Eye (tissue), 1 donor: ENCODE measurements at regions not wholly inside any gene's neighbourhood (a gene's known extent, or its start where the extent isn't known, plus 50 kb on each side); places are given as distances from the start of the nearest gene placed in this dataset.
"Not testable (repeated sequence)": the region's sequence is repeated elsewhere in the genome, so short reads cannot be mapped to it uniquely, and the experiment has no call there.

Source experiments
- DNase-seq: peaks from one replicate; pipeline ENCODE4 v3.0.0-alpha.2; 2015

DNA sequence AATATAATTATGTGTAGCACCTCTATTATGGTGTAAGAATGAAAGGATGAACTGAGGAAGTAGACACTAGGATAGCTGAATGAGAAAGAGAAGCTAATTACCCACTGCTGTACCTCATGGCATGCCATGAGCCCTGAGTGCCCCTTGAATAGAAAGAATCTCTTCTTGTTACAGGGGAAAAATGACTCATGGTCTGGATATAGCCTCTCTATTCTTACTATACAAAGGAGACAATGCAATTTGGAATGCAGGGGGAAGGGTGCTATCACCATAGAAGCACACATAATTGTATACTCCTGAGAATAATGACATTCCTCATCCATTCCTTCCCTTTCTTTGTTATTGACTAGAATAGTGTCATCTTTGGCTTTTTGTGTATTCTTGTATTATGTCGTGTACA lies 385.2 kb downstream of the CDH7 start:
- peak; percentile 73 for DNase-seq

GRCh38 chr18:66129248-66129647 lies 378.4 kb downstream of the CDH7 start:
- DNase-seq = no peak

GRCh38 chr18:66126266-66126665 lies 375.5 kb downstream of the CDH7 start:
- no peak for DNase-seq

GRCh38 chr18:66124394-66124793 lies 373.6 kb downstream of the CDH7 start:
- DNase-seq = no peak

DNA sequence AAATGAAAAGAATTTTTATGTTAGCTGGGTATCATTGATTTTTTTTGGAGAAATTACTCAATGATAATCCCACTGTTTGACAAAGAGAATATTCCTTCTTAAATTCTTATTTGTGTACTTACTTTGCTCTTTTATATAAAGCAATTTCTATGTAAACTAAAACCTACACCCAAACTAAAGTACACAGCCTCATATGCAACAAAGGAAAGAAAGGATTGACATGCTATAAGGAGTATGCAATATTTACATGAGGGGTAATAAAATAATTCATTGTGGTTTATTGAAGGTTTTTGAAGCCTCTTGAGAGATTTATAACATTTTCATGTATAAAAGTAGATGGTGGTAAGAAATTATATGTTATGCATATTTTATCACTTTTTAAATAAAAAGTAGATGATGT lies 368.5 kb downstream of the CDH7 start:
- DNase-seq = no peak

DNA sequence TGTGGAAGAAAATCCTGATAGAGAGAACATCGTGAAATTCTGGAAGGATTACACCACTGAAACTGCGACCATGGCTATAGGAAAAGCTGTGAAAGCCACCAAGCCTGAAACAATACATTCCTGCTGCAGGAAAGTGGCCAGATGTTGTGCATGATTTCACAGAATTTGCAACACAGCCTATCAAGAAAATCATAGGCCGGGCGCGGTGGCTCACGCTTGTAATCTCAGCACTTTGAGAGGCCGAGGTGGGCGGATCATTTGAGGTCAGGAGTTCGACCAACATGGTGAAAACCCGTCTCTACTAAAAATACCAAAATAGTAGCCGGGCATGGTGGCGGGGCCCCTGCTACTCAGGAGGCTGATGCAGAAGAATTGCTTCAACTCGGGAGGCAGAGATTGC lies 360.2 kb downstream of the CDH7 start:
- no peak for DNase-seq

DNA sequence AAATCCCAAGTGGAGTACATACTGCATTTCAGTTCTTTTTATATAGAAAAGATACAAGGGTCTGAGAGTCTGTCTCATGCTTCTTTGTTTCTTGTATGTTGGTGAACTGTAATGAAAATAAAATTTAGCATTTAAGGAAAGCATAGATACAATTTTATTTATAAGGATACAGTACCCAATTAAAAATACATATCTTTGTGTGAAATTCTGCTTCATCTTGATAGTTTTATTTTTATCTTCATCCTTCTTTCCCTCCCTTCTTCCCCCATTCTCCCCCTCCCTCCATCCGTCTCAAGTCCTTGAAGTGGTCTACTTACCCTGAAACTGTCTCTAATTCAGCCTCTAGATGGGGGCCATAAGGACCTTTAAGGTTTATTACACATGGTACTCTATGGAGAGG lies 359.8 kb downstream of the CDH7 start:
- DNase-seq = no peak

GRCh38 chr18:66109981-66110380 lies 359.2 kb downstream of the CDH7 start:
- DNase-seq = no peak

GRCh38 chr18:66107546-66107945 lies 356.7 kb downstream of the CDH7 start:
- no peak for DNase-seq

GRCh38 chr18:66105016-66105415 lies 354.2 kb downstream of the CDH7 start:
- DNase-seq = no peak

GRCh38 chr18:66103550-66103949 lies 352.7 kb downstream of the CDH7 start:
- DNase-seq = no peak

- DNase-seq = no peak
Observed at GRCh38 chr18:66083078-66083477, 332.3 kb downstream of the CDH7 start.

- no peak for DNase-seq
Observed at GRCh38 chr18:66078925-66079800, 328.4 kb downstream of the CDH7 start.

- no peak for DNase-seq
Observed at GRCh38 chr18:66077066-66077465, 326.3 kb downstream of the CDH7 start.

DNA sequence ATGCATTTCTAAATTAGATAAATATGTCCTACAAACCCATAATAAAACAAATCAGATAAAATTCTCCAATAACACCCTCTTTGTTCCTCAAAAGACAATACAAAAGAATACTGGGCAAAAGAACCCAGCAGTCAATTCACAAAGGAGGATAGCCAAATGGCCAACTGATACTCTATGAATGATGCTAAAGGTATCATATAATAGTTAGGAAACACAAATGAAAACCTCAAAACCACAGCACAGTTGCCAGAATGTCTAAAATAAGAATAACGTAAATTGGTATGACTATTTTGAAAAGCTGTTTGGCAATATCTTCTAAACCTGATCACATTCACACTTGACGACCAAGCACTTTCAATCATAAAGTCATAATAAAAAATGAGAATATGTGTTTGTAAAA lies 315.4 kb downstream of the CDH7 start:
- no peak for DNase-seq

DNA sequence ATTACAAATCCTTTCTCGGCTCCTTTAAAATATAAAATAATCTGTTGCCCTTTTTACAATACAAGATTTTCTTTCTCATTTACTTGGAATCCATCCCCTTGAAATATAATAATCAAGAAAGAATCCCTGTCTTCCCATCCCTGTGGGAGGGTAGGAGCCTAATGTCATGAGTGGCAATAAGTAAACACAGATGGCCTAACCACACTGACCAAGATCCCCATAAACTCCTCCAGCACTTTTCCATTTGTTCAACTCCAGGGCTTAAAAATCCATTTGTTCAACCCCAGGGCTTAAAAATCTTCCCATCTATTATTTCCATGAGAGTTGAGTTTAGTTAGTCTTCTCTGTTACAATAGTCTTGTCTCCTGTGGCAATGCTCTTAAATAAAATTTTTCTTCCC lies 297.6 kb downstream of the CDH7 start:
- no peak for DNase-seq

GRCh38 chr18:66046032-66046602 lies 295.3 kb downstream of the CDH7 start:
- no peak for DNase-seq

GRCh38 chr18:66043009-66043408 lies 292.2 kb downstream of the CDH7 start:
- DNase-seq = no peak

DNA sequence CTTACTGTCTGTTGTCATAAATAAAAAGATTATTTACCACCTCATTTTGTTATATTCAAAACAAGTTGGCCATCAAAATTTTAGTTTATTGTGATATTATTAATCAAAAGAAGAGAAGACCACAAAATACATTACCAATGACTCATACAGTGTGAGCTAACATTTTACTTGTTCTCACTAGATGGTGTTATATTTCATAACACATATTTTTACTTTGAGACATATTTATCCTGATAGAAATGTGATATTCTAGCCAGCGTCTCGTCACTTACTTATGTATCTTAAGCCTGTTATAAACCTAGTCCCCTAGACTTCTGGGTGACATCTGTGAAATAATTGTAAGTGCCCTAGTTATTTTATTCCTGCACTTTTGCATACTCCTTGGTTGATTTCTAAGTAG lies 263.2 kb downstream of the CDH7 start:
- no peak for DNase-seq

DNA sequence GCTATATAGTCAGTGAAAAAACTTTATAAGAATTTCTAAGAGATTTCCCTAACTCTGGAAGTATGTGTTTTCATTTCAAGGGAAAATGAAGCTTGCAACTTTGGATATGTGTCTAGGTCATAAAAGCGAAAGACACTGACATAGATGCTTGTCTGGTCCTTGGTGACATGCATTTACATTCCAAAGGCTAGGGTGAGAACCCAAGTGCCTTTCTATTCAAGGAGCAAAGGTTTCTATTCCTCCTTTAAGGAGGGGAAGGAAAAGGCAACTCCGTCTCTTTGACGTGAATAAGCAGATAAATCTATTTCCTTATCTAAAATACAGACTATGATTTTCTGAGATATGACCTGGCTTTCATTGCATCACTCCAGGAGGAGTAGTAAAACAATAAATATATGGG lies 261.1 kb downstream of the CDH7 start:
- no peak for DNase-seq

DNA sequence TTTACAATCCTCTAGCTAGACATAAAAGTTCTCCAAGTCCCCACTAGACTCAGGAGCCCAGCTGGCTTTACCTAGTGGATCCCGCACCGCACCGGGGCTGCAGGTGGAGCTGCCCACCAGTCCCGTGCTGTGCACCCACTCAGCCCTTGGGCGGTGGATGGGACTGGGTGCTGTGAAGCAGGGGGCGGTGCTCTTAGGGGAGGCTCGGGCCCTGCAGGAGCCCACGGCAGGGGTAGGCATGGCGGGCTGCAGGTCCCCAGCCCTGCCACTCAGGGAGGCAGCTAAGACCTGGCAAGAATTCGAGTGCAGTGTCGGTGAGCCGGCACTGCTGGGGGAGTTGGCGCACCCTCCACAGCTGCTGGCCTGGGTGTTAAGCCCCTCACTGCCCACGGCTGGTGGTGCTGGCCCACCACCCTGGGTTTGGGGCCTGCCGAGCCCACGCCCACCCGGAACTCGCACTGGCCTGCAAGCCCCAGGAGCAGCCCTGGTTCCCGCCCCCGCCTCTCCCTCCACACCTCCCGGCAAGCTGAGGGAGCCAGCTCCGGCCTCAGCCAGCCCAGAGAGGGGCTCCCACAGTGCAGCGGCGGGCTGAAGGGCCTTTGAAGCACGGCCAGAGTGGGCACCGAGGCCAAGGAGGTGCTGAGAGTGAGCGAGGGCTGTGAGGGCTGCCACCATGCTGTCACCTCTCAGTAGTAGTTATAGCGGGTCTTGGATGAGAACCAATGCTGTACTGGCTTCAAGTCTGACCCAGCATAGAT lies 255.2 kb downstream of the CDH7 start:
- DNase-seq = no peak

DNA sequence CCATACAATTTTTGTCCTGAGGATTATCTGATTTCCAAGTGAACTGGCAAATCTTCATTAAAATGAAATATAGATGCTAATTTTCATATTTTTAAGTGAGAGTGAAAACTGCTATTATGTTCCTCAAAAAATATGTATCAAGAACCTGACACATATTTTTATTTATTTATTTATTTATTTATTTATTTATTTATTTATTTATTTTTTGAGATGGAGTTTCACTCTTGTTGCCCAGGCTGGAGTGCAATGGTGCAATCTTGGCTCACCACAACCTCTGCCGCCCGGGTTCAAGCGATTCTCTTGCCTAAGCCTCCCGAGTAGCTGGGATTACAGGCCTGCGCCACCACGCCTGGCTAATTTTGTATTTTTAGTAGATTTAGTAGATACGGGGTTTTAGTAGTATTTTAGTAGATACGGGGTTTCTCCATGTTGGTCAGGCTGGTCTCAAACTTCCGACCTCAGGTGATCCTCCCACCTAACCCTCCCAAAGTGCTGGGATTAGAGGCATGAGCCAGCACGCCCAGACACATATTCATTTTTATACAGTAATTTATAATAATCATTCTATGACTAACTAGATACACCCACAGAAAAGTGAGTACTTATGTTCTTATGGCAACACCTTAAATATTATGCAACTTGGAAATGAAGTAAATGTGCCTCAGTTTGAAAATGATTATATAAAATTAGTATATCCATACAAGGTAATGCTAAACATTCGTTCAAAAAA lies 248.3 kb downstream of the CDH7 start:
- not testable (repeated sequence) for DNase-seq

DNA sequence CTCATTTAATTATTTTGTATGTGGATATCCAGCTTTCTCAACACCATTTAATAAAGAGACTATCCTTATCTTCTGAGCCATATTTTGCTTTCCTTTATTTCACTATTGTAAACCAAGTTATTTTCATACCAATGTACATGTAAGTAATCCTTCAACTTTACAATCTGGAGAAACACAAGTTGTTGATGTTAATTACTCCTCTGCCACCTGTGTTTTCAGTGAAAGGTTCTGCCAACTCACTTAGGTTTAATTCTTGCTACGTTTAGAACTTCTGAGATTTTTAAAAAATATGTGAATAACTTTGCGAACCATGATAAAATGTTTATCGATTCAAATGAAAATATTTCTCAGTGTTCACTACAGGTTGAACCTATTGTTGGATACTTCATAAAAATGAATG lies 244.4 kb downstream of the CDH7 start:
- no peak for DNase-seq
